Esophagus squamous epithelium (tissue), 4 donors: ENCODE measurements at regions not wholly inside any gene's neighbourhood (a gene's known extent, or its start where the extent isn't known, plus 50 kb on each side); places are given as distances from the start of the nearest gene placed in this dataset.

Experiments used
- POLR2A ChIP-seq, 4 donors: fragments of 450-650 bp; IDR thresholded peaks; one replicate each; pipeline ENCODE4 v1.6.1; 2017; ENCODE audit warnings: antibody characterized with exemption in 4 of 4, mild to moderate bottlenecking in 4 of 4, moderate library complexity in 3 of 4
- TF ChIP-seq, protein P1 (sequence below), 6 experiments: fragments of 450-650 bp in 4 of 6; fragments of 200-600 bp in 2 of 6; sonication (generic) in 2 of 6; IDR thresholded peaks; one replicate each; pipeline ENCODE4 v1.5.1; 2016 to 2019; ENCODE audit warnings: antibody characterized with exemption in 6 of 6, mild to moderate bottlenecking in 4 of 6, moderate library complexity in 4 of 6

DNA sequence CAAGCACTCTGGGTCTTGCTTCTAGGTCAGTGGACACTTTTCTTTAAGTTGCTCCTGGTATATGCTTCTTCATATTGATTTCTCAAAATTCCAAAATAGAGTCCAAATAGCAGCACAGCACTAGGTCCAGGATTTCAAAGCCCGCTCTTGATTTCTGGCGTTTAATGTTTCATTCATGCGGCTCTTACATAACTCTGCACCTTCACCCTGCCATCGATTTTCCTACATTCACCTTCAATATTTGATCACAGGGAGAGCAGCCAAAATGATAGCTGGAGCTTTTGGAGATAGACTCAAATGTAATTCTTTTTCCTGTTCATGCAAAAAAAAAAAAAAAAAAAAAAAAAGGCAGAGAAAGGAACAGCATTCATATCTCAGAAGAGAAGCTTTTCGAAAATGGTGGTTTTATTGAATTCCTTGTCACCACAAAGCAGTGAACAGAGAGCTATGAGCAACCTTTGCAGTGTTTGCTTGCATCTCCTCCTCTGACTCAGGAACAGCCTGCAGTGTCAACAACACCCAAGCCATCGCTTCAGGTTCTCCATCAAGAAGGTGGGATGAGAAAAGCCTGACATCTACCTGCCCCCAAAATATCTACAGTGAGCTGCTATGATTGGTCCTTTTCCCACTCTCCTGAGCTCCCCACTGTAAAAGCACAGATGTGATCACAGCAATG lies 97.8 kb downstream of the MED10 start:
- no peak for TF ChIP-seq POLR2A (IDR thresholded peaks at IDR 0.05)
- TF ChIP-seq, protein P1, sequence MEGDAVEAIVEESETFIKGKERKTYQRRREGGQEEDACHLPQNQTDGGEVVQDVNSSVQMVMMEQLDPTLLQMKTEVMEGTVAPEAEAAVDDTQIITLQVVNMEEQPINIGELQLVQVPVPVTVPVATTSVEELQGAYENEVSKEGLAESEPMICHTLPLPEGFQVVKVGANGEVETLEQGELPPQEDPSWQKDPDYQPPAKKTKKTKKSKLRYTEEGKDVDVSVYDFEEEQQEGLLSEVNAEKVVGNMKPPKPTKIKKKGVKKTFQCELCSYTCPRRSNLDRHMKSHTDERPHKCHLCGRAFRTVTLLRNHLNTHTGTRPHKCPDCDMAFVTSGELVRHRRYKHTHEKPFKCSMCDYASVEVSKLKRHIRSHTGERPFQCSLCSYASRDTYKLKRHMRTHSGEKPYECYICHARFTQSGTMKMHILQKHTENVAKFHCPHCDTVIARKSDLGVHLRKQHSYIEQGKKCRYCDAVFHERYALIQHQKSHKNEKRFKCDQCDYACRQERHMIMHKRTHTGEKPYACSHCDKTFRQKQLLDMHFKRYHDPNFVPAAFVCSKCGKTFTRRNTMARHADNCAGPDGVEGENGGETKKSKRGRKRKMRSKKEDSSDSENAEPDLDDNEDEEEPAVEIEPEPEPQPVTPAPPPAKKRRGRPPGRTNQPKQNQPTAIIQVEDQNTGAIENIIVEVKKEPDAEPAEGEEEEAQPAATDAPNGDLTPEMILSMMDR (IDR thresholded peaks at IDR 0.05), result no peak
